Large intestine (tissue), 3 donors: ENCODE measurements at regions not wholly inside any gene's neighbourhood (a gene's known extent, or its start where the extent isn't known, plus 50 kb on each side); places are given as distances from the start of the nearest gene placed in this dataset.

Experiments
- DNase-seq, 2 donors: peaks; one replicate each; pipeline versions ENCODE4 v3.0.0 to v3.0.0-alpha.2; 2013
- H3K27ac ChIP-seq: one replicate; pipeline ENCODE4 v1.5.1; 2013; ENCODE audit warnings: low read length
- H3K27me3 ChIP-seq: 2 replicates; pipeline ENCODE4 v1.6.1; 2013; ENCODE audit warnings: low read length; ENCODE audit not compliant: control insufficient read depth, insufficient read depth
- H3K36me3 ChIP-seq: 2 replicates; pipeline ENCODE4 v1.6.1; 2013; ENCODE audit warnings: low read length; ENCODE audit not compliant: control insufficient read depth, insufficient read depth
- H3K4me1 ChIP-seq: one replicate; pipeline ENCODE4 v1.6.1; 2013; ENCODE audit warnings: low read length; ENCODE audit not compliant: control insufficient read depth, insufficient read depth
- H3K4me3 ChIP-seq: one replicate; pipeline ENCODE4 v1.5.1; 2013; ENCODE audit warnings: low read length
- H3K9me3 ChIP-seq: one replicate; pipeline ENCODE4 v1.6.1; 2013; ENCODE audit warnings: mild to moderate bottlenecking, low read depth, low read length, moderate library complexity; ENCODE audit not compliant: control insufficient read depth
- WGBS: methylation state at CpG from one replicate; pipeline ENCODE4 v1.1.5; 2013; ENCODE audit warnings: low lambda C conversion rate; ENCODE audit not compliant: insufficient coverage; 5-methylcytosine and 5-hydroxymethylcytosine counted together

DNA sequence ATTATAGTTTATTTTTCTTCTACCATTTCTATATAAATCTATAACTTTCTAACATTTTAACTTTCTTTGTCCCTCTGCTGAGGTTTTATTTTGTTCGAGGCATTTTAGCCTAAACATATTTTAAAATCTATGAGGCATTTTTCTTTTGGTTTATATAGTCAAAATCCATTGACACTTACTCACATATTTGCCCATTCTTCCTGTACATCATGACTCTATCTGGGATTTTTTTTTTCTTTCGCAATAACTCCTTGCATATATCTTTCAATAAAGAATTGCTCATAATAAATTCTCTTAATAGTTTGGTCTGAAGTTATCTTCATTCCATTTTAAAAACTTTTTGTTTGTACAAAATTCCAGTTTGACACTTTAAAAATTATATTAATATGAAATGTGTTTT, 632.3 kb downstream of the TLE4 start:
- Histone ChIP-seq H3K9me3 (no peaks in the 10 kb centered on the region), H3K4me3 (no peak overlapping the region), H3K27ac (no peak overlapping the region), H3K4me1 (no peaks in the 10 kb centered on the region), H3K36me3 (no peaks in the 10 kb centered on the region), H3K27me3 (no peaks in the 10 kb centered on the region)
- DNase-seq, result no peak
- 71% methylated on average over 1 of the region's 2 CpGs for WGBS

- Histone ChIP-seq H3K4me3 (no peak overlapping the region), H3K4me1 (no peaks in the 10 kb centered on the region), H3K27me3 (no peaks in the 10 kb centered on the region), H3K36me3 (no peaks in the 10 kb centered on the region), H3K27ac (no peak overlapping the region), H3K9me3 (no peaks in the 10 kb centered on the region)
- DNase-seq, result no peak
- 83% methylated on average over 1 of the region's 1 CpG for WGBS
Observed at GRCh38 chr9:80197661-80198060, 625.9 kb downstream of the TLE4 start.

DNA sequence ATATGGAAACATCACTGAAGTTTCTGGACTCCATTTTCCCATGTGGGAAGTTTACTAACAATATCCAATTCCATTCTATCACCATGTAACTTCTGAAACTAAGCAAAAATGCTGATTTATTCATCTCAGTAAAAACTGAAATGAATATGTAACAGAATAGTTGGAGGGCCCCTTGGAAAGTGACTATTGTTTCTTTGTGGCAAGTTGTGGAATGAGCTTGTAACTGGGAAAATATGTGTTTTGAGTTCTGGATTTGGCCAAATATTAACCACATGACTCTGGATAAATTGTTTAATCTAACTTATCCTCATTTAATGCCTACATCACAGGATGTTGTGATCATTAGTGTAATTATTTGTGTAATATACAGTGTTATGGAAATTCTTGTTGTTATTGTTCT, 619.3 kb downstream of the TLE4 start:
- Histone ChIP-seq H3K27ac (no peak overlapping the region), H3K9me3 (no peaks in the 10 kb centered on the region), H3K4me1 (no peaks in the 10 kb centered on the region), H3K27me3 (no peaks in the 10 kb centered on the region), H3K4me3 (no peak overlapping the region), H3K36me3 (no peaks in the 10 kb centered on the region)
- DNase-seq, result no peak

DNA sequence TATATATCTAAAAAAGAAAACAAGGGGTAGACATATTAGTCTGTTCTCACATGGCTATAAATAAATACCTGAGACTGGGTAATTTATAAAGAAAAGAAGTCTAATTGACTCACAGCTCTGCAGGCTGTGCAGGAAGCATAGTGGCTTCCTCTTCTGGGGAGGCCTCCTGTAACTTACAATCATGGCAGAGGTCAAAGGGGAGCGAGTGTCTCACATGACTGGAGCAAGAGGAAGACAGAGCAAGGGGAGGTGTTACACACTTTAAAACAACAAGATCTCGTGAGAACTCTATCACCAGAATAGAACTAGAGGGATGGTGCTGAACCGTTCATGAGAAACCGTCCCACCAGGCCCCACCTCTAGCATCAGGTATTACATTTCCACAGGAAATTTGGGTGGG, 616.8 kb downstream of the TLE4 start:
- DNase-seq, result no peak
- Histone ChIP-seq H3K27me3 (no peaks in the 10 kb centered on the region), H3K27ac (no peak overlapping the region), H3K4me3 (no peak overlapping the region), H3K9me3 (peaks cover 7% of the 10 kb centered on the region), H3K4me1 (no peaks in the 10 kb centered on the region), H3K36me3 (no peaks in the 10 kb centered on the region)
- 82% methylated on average over 2 of the region's 4 CpGs for WGBS

- no peak for DNase-seq
- no peak overlapping the region for H3K27ac ChIP-seq
- no peak overlapping the region for H3K4me3 ChIP-seq
- H3K27me3 ChIP-seq, result no peaks in the 10 kb centered on the region
- no peaks in the 10 kb centered on the region for H3K36me3 ChIP-seq
- peaks cover 7% of the 10 kb centered on the region for H3K9me3 ChIP-seq
- no CpG with 5 or more reads among the region's 27 CpGs for WGBS
- H3K4me1 ChIP-seq, result no peaks in the 10 kb centered on the region
Observed at GRCh38 chr9:80185112-80185738, 613.5 kb downstream of the TLE4 start.

DNA sequence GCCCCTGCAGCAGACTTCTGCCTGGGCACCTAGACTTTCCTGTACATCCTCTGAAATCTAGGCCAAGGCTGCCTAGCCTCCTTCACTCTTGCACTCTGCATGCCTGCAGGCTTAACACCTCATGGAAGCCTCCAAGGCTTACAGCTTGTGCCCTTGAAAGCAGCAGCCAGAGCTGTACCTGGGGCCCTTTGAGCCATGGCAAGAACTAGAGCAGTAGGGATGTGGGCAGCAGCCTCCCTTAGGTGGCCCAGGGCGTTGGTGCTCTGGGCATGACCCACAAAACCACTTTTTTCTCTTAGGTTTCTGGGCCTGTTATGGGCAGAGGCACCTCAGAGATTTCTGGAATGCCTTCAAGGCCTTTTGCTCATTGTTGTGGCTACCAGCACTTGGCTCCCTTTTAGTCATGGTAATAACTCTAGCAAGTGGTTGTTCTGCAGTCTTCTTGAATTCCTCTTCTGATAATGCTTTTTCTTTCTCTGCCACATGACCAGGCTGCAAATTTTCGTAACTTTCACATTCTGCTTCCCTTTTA, 606.2 kb downstream of the TLE4 start:
- Histone ChIP-seq H3K4me3 (no peak overlapping the region), H3K36me3 (no peaks in the 10 kb centered on the region), H3K4me1 (no peaks in the 10 kb centered on the region), H3K27me3 (no peaks in the 10 kb centered on the region), H3K27ac (no peak overlapping the region), H3K9me3 (no peaks in the 10 kb centered on the region)
- no peak for DNase-seq
- no CpG with 5 or more reads among the region's 2 CpGs for WGBS

- H3K9me3 ChIP-seq, result no peaks in the 10 kb centered on the region
- no peak for DNase-seq
- H3K4me3 ChIP-seq, result no peak overlapping the region
- 0% methylated on average over 1 of the region's 1 CpG for WGBS
- H3K4me1 ChIP-seq, result no peaks in the 10 kb centered on the region
- no peaks in the 10 kb centered on the region for H3K27me3 ChIP-seq
- H3K36me3 ChIP-seq, result no peaks in the 10 kb centered on the region
- no peak overlapping the region for H3K27ac ChIP-seq
Observed at GRCh38 chr9:80175286-80176150, 603.8 kb downstream of the TLE4 start.

DNA sequence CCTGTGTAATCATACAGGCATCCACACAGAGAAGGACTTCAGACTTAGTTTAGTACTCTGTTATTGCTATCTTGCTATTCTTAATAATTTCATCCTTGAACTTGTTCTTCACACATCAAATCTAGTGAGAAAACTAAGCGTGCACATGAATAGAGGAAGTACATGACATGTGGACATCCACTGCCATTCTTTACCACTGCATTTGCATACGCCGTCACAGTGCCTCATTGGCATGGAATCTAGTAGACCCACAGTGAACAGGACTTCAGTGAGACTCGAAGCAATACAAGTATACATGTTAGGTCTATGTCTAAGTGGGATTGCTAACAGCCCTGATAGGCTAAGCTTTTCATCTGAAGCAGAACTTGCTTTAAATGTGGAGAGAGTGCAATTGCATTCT, 592.1 kb downstream of the TLE4 start:
- Histone ChIP-seq H3K36me3 (no peaks in the 10 kb centered on the region), H3K27ac (no peak overlapping the region), H3K4me3 (no peak overlapping the region), H3K4me1 (no peaks in the 10 kb centered on the region), H3K9me3 (no peaks in the 10 kb centered on the region), H3K27me3 (no peaks in the 10 kb centered on the region)
- no peak for DNase-seq
- no CpG with 5 or more reads among the region's 4 CpGs for WGBS

- WGBS, result 35% methylated on average over 2 of the region's 4 CpGs
- no peak for DNase-seq
- H3K36me3 ChIP-seq, result no peaks in the 10 kb centered on the region
- no peaks in the 10 kb centered on the region for H3K27me3 ChIP-seq
- no peak overlapping the region for H3K27ac ChIP-seq
- H3K9me3 ChIP-seq, result no peaks in the 10 kb centered on the region
- no peak overlapping the region for H3K4me3 ChIP-seq
- H3K4me1 ChIP-seq, result no peaks in the 10 kb centered on the region
Observed at GRCh38 chr9:80158554-80159170, 586.9 kb downstream of the TLE4 start.

DNA sequence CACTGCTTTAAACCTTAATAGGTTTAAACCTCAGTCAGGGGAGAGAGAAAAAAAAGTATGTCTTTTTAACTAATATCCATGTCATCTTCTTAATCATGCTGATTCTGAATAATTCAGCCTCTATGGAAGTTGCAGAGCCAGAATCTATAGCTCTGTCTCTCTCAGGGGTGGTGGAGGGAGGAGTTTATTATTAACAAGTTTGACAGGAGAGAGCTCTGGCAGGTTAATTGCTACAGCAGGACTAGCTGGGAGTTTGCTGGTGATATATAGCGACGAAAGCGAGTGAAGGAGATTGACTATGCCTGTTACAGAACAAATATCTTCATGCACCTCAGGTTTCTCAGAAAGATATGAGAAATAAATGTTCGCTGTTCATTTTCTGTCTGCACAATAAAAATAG, 586.4 kb downstream of the TLE4 start:
- Histone ChIP-seq H3K4me1 (no peaks in the 10 kb centered on the region), H3K27me3 (no peaks in the 10 kb centered on the region), H3K9me3 (no peaks in the 10 kb centered on the region), H3K27ac (no peak overlapping the region), H3K36me3 (no peaks in the 10 kb centered on the region), H3K4me3 (no peak overlapping the region)
- DNase-seq, result no peak
- no CpG with 5 or more reads among the region's 4 CpGs for WGBS
